B cell (primary cell): ENCODE measurements at regions not wholly inside any gene's neighbourhood (a gene's known extent, or its start where the extent isn't known, plus 50 kb on each side); places are given as distances from the start of the nearest gene placed in this dataset.
"Not testable (repeated sequence)": the region's sequence is repeated elsewhere in the genome, so short reads cannot be mapped to it uniquely, and the experiment has no call there.

Experiments used
- ATAC-seq: fragments of 200-7000 bp; cut with Tn5 transposase; one replicate; pipeline ENCODE4 v1.10.0; 2021; ENCODE audit warnings: low read depth, mild to moderate bottlenecking, moderate number of reproducible peaks, moderate library complexity
- CTCF ChIA-PET: fragments of 350-600 bp; sonication (Branson Sonifier 250); formaldehyde crosslinking; loops from one replicate; lab custom pipeline; 2021; ENCODE audit warnings: antibody characterized with exemption, inconsistent platforms; lab: Charles Lee
- POLR2A ChIA-PET: fragments of 350-600 bp; sonication (Branson Sonifier 250); formaldehyde crosslinking; loops from one replicate; lab custom pipeline; 2021; ENCODE audit warnings: antibody characterized with exemption; lab: Charles Lee
- DNase-seq: peaks from one replicate; pipeline ENCODE4 v3.0.0; 2013
- H2AFZ ChIP-seq: 2 replicates; pipeline ENCODE4 v1.6.1; 2012; ENCODE audit warnings: mild to moderate bottlenecking, low read depth, low read length; ENCODE audit not compliant: insufficient read depth, poor library complexity, severe bottlenecking
- H3K27ac ChIP-seq, 2 donors: 1 replicate in 1 of 2; 2 replicates in 1 of 2; pipeline ENCODE4 v1.5.1; 2012 to 2013; ENCODE audit warnings: low read length in 2 of 2, mild to moderate bottlenecking in 2 of 2, moderate library complexity in 1 of 2
- H3K27me3 ChIP-seq, 4 experiments: fragments of 200-600 bp in 1 of 4; sonication (generic) in 1 of 4; replicated peaks in 1 of 4; 1 replicate in 2 of 4; 2 replicates in 2 of 4; pipeline versions ENCODE4 v1.6.1 to v1.7.0; 2013 to 2016; ENCODE audit warnings: low read length in 3 of 4, mild to moderate bottlenecking in 2 of 4, mixed read lengths in 1 of 4, moderate library complexity in 1 of 4; ENCODE audit not compliant: insufficient read depth in 4 of 4, control insufficient read depth in 3 of 4; ENCODE audit errors: control extremely low read depth in 1 of 4
- H3K36me3 ChIP-seq, 2 experiments: replicated peaks in 1 of 2; 1 replicate in 1 of 2; 2 replicates in 1 of 2; pipeline versions ENCODE4 v1.6.1 to v1.7.1; 2013; ENCODE audit warnings: low read length in 1 of 2; ENCODE audit not compliant: insufficient read depth in 2 of 2, control insufficient read depth in 1 of 2; ENCODE audit errors: control extremely low read depth in 1 of 2, extremely low read depth in 1 of 2
- H3K4me1 ChIP-seq, 2 donors: fragments of 200-600 bp in 1 of 2; sonication (generic) in 1 of 2; 1 replicate in 1 of 2; 2 replicates in 1 of 2; pipeline versions ENCODE4 v1.5.1 to v1.6.1; 2013 to 2017; ENCODE audit warnings: low read length in 2 of 2; ENCODE audit not compliant: control insufficient read depth in 2 of 2, insufficient read depth in 2 of 2
- H3K4me2 ChIP-seq: replicated peaks from 2 replicates; pipeline ENCODE3; 2012; ENCODE audit warnings: mild to moderate bottlenecking, low read depth, low read length; ENCODE audit not compliant: poor library complexity, severe bottlenecking
- H3K4me3 ChIP-seq, 5 experiments: fragments of 200-600 bp in 1 of 5; sonication (generic) in 1 of 5; 1 replicate in 3 of 5; 2 replicates in 2 of 5; pipeline versions ENCODE4 v1.5.1 to v1.7.0; 2011 to 2016; ENCODE audit warnings: low read length in 4 of 5, mild to moderate bottlenecking in 4 of 5, low read depth in 2 of 5, control low read depth in 1 of 5, moderate library complexity in 1 of 5; ENCODE audit not compliant: insufficient read depth in 1 of 5; ENCODE audit errors: control extremely low read depth in 1 of 5, extremely low read depth in 1 of 5
- H3K79me2 ChIP-seq: fragments of 200-600 bp; sonication (generic); one replicate; pipeline ENCODE4 v1.6.0; 2016; ENCODE audit warnings: low read length; ENCODE audit not compliant: control insufficient read depth, insufficient read depth
- H3K9ac ChIP-seq: fragments of 200-600 bp; sonication (generic); 2 replicates; pipeline ENCODE4 v1.6.1; 2017; ENCODE audit warnings: mild to moderate bottlenecking, low read length, moderate library complexity
- H3K9me3 ChIP-seq, 3 donors: one replicate each; pipeline versions ENCODE4 v1.6.1 to v1.7.1; 2013; ENCODE audit warnings: low read length in 2 of 3; ENCODE audit not compliant: control insufficient read depth in 2 of 3, insufficient read depth in 1 of 3; ENCODE audit errors: control extremely low read depth in 1 of 3
- H4K20me1 ChIP-seq: 2 replicates; pipeline ENCODE4 v1.6.0; 2012; ENCODE audit warnings: mild to moderate bottlenecking, low read length; ENCODE audit not compliant: insufficient read depth, control insufficient read depth, poor library complexity, severe bottlenecking
- H3K27ac Mint-ChIP-seq: one replicate; pipeline ENCODE4 v1.8.0; 2021; ENCODE audit warnings: mixed read lengths
- H3K27me3 Mint-ChIP-seq: one replicate; pipeline ENCODE4 v1.8.0; 2021; ENCODE audit warnings: mixed read lengths
- H3K4me1 Mint-ChIP-seq: one replicate; pipeline ENCODE4 v1.8.0; 2021; ENCODE audit warnings: mixed read lengths
- H3K4me3 Mint-ChIP-seq: one replicate; pipeline ENCODE4 v1.8.0; 2021; ENCODE audit warnings: mixed read lengths
- H3K9me3 Mint-ChIP-seq: one replicate; pipeline ENCODE4 v1.8.0; 2022; ENCODE audit warnings: mixed read lengths; ENCODE audit not compliant: insufficient read depth
- CTCF ChIP-seq: fragments of 200-600 bp; IDR thresholded peaks from one replicate; pipeline ENCODE4 v1.8.0; 2022; ENCODE audit warnings: antibody characterized with exemption, mild to moderate bottlenecking
- EZH2 ChIP-seq: IDR thresholded peaks from 2 replicates; pipeline ENCODE4 v1.6.1; 2012; ENCODE audit warnings: borderline replicate concordance, low read depth, mild to moderate bottlenecking, moderate library complexity, low read length; ENCODE audit not compliant: insufficient read depth, poor library complexity, severe bottlenecking
- WGBS: methylation state at CpG from one replicate; pipeline ENCODE4 v1.1.5; 2013; ENCODE audit warnings: missing lambda C conversion rate; ENCODE audit not compliant: insufficient coverage; 5-methylcytosine and 5-hydroxymethylcytosine counted together
- intact Hi-C: fragments of 100-400 bp; cut with micrococcal nuclease; formaldehyde crosslinking; loops from one replicate; pipeline ENCODE4 v1.10.0; 2022

GRCh38 chr17:77531641-77532040 is 390.9 kb downstream of the SEC14L1 start:
- POLR2A ChIA-PET: no interaction called here
- Histone ChIP-seq H3K9me3 (peaks cover 0 to 13% (median 4%) of the 10 kb centered on the region in 3 donors), H3K4me2 (no peak overlapping the region), H4K20me1 (no peaks in the 10 kb centered on the region), H2AFZ (no peak overlapping the region), H3K4me1 (peaks cover 14 to 15% of the 10 kb centered on the region in 2 donors), H3K36me3 (no peaks in the 10 kb centered on the region), H3K9ac (no peak overlapping the region), H3K27ac (no peak overlapping the region), H3K4me3 (no peak overlapping the region), H3K79me2 (no peaks in the 10 kb centered on the region), H3K27me3 (peaks cover 0 to 40% (median 6%) of the 10 kb centered on the region in 4 experiments)
- peaks cover 10% of the 10 kb centered on the region for H3K4me1 Mint-ChIP-seq
- H3K27ac Mint-ChIP-seq: no peak overlapping the region
- DNase-seq (no peak), ATAC-seq (no peak)
- CTCF ChIA-PET: no interaction called here
- no peak overlapping the region for H3K4me3 Mint-ChIP-seq
- peaks cover 36% of the 10 kb centered on the region for H3K27me3 Mint-ChIP-seq
- TF ChIP-seq EZH2: no peak
- TF ChIP-seq CTCF: no peak
- intact Hi-C loops: no loop called here
- 90% methylated on average over 6 of the region's 6 CpGs for WGBS
- H3K9me3 Mint-ChIP-seq: peaks cover 6% of the 10 kb centered on the region

GRCh38 chr17:77533697-77534096 is 392.9 kb downstream of the SEC14L1 start:
- peaks cover 0 to 13% (median 4%) of the 10 kb centered on the region in 3 donors for H3K9me3 ChIP-seq
- POLR2A ChIA-PET, H3K79me2 ChIP-seq, intact Hi-C loops, H4K20me1 ChIP-seq, ATAC-seq, H3K4me1 ChIP-seq, H2AFZ ChIP-seq, H3K4me1 Mint-ChIP-seq, H3K9ac ChIP-seq, H3K4me3 ChIP-seq, H3K36me3 ChIP-seq, H3K27ac Mint-ChIP-seq, H3K4me3 Mint-ChIP-seq, H3K4me2 ChIP-seq, DNase-seq, H3K27ac ChIP-seq, H3K9me3 Mint-ChIP-seq: not testable (repeated sequence)
- H3K27me3 ChIP-seq: peaks cover 0 to 23% (median 5%) of the 10 kb centered on the region in 4 experiments
- H3K27me3 Mint-ChIP-seq: peaks cover 35% of the 10 kb centered on the region
- CTCF ChIA-PET: interaction anchor here (1.7 kb wide), 1 partner anchor 9 kb away, joined by 5 read pairs; no protein-coding TSS in a partner anchor
- WGBS: 93% methylated on average over 3 of the region's 6 CpGs
